PFSK-1 (cell line): ENCODE measurements at regions not wholly inside any gene's neighbourhood (a gene's known extent, or its start where the extent isn't known, plus 50 kb on each side); places are given as distances from the start of the nearest gene placed in this dataset.

Experiments
- FOXP2 ChIP-seq: optimal IDR thresholded peaks from 2 replicates; pipeline ENCODE3; 2011; ENCODE audit warnings: borderline replicate concordance, control low read depth, inconsistent platforms; ENCODE audit not compliant: insufficient read depth; ENCODE audit errors: extremely low read length, extremely low read depth
- POLR2AphosphoS5 ChIP-seq: IDR thresholded peaks from 2 replicates; pipeline ENCODE4 v1.6.1; 2012; ENCODE audit warnings: low read depth, mild to moderate bottlenecking, control low read depth, low read length, moderate library complexity
- REST ChIP-seq, 2 experiments: IDR thresholded peaks; 2 replicates each; pipeline versions ENCODE4 v1.6.1 to v1.8.0; 2011 to 2012; ENCODE audit warnings: low read depth in 2 of 2, low read length in 2 of 2, control low read depth in 1 of 2, inconsistent platforms in 1 of 2, mild to moderate bottlenecking in 1 of 2, moderate library complexity in 1 of 2; ENCODE audit not compliant: insufficient read depth in 1 of 2
- SIN3A ChIP-seq: IDR thresholded peaks from 2 replicates; pipeline ENCODE4 v1.6.1; 2012; ENCODE audit warnings: mild to moderate bottlenecking, low read length, moderate library complexity, borderline replicate concordance; ENCODE audit not compliant: insufficient read depth
- TAF1 ChIP-seq: IDR thresholded peaks from 2 replicates; pipeline ENCODE4 v1.6.1; 2012; ENCODE audit warnings: low read length, control low read depth, borderline replicate concordance; ENCODE audit not compliant: insufficient read depth

- TF ChIP-seq POLR2AphosphoS5 (no peak), REST (IDR thresholded peaks at IDR 0.05; ENCODE audit: insufficient read depth in 1 of 2, low read depth in 2 of 2, low read length in 2 of 2) (no peak), FOXP2 (no peak), SIN3A (no peak), TAF1 (no peak)
These were observed 996.7 kb upstream of the CELF2 start for GRCh38 chr10:10020945-10021344.

DNA sequence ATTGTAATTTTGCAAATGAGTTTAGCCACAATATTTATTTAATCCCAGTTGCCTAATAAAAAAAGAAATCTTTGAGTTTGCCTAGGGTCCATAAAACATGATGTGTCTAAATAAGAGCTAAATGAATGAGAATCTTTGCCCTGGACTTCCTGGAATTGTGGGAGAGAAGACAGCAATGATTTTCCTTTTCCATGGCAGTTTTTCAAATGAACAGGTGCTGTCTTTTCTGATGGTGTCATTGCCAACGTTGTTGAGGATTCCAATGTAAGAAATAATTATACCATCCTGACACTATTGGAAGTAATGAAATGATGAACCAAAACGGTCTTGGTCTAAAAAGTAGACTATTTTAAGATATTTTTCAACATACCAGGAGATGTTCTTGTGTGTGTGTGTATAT is 984.7 kb upstream of the CELF2 start:
- TF ChIP-seq REST (IDR thresholded peaks at IDR 0.05; ENCODE audit: insufficient read depth in 1 of 2, low read depth in 2 of 2, low read length in 2 of 2) (no peak), TAF1 (no peak), FOXP2 (no peak), SIN3A (no peak), POLR2AphosphoS5 (no peak)

GRCh38 chr10:10038348-10038747 is 979.3 kb upstream of the CELF2 start:
- no peak for TF ChIP-seq POLR2AphosphoS5

DNA sequence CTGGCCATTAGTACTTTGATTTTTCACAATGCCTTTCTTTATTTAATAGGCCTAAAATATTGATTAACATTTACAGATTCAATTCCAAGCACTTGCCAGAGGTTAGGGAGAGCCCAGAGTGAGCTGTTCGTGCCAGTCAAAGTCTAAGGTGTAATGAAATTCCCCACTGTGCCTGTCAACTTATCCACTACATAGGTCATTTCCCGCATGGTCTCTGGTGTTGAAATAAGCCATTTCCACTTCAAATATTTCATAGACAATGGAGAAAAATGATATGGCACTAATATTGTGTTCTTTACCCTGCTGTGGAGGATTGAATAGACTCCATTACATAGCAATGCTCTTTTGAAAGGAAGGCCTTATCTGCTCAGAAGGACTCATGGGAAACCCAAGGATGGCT is 978.1 kb upstream of the CELF2 start:
- TF ChIP-seq REST (IDR thresholded peaks at IDR 0.05; ENCODE audit: insufficient read depth in 1 of 2, low read depth in 2 of 2, low read length in 2 of 2) (no peak), POLR2AphosphoS5 (no peak), TAF1 (no peak), FOXP2 (no peak), SIN3A (no peak)

DNA sequence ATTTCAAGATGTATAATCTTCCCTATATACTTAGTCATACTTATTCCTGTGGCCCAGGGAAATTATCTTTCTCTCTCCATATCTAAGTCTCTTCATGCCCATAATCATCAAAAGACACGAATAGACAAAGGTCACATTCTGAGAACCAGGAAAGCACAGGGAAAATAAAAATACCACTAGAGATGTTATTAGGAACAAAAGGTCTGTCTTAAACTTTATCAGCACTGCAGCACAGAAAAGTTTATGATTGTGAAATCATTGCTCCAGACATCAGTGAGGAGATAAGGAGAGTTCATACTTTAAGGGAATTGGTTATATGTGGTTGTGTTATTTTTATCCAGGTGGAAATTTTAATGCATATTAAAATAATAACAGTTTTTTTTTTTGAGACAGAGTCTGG is 974.6 kb upstream of the CELF2 start:
- TF ChIP-seq REST (IDR thresholded peaks at IDR 0.05; ENCODE audit: insufficient read depth in 1 of 2, low read depth in 2 of 2, low read length in 2 of 2) (no peak), POLR2AphosphoS5 (no peak), SIN3A (no peak), TAF1 (no peak), FOXP2 (no peak)
